ENCODE measurements at regions not wholly inside any gene's neighbourhood (a gene's known extent, or its start where the extent isn't known, plus 50 kb on each side); places are given as distances from the start of the nearest gene placed in this dataset.

DNA sequence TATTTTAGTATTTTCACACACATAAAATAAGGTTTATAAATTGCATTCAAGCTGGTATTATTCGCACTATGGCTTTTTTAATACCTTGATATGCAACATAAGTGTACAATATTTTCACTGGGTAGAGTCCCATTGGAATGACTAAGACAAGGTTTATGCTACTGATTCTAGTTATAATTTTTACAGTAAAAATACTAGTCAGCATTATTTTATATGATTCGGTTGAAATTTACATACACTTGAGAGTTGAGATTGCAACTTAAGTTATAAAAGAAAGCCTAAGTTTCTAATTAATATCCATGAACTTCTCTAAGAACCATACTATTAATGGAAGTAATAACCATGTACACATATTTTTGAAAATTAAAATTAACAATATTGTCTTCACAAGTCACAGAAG, 723.9 kb upstream of the NR2F2 start:
- DNase-seq: no peak
- Histone ChIP-seq H3K9me3 (ENCODE audit: low read depth) (no peaks in the 10 kb centered on the region), H3K27me3 (replicated peaks; ENCODE audit: insufficient read depth) (no peaks in the 10 kb centered on the region), H3F3A (ENCODE audit: insufficient read depth) (peaks cover 9% of the 10 kb centered on the region), H3K9me2 (ENCODE audit: insufficient read depth) (no peaks in the 10 kb centered on the region), H3K79me2 (ENCODE audit: insufficient read depth) (no peaks in the 10 kb centered on the region), H3K36me3 (ENCODE audit: low read depth) (no peaks in the 10 kb centered on the region), H3K4me1 (ENCODE audit: insufficient read depth) (peaks cover 23% of the 10 kb centered on the region), H3K9ac (no peak overlapping the region), H3K4me3 (no peak overlapping the region), H2AFZ (no peak overlapping the region), H3K4me2 (ENCODE audit: unreplicated experiment) (no peak overlapping the region), H3K27ac (no peak overlapping the region), H4K20me1 (ENCODE audit: insufficient read depth) (no peaks in the 10 kb centered on the region)
- TF ChIP-seq EZH2phosphoT487 (IDR thresholded peaks at IDR 0.05; ENCODE audit: insufficient read depth, low read depth): no peak
- no peak for TF ChIP-seq EZH2 (IDR thresholded peaks at IDR 0.05; ENCODE audit: insufficient read depth, poor library complexity, severe bottlenecking)
- WGBS, 2 experiments (ENCODE audit: low coverage in 1 of 2, low lambda C conversion rate in 2 of 2, missing lambda C conversion rate in 2 of 2): 96 to 98% methylated on average over 2 of the region's 2 CpGs
- in situ Hi-C loops (cut with MboI): no loop called here

DNA sequence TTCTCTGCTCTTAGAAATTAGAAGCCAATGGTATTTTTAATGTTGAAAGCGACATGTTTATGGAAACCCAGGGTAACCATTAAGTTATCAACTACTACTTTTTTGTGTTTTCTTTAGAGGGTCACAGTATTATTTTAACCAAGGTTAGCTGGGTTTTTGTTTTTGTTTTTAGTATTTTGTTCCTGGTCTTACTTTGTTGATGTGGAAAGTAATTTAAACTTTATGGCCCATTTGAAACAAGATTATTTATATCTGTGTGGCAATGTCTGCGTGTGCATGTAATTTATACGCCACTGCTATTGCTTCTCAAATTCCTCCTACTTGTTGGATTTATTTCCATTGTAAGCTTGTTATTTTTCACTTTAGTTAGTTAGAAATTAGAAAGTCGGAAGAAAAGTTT, 722.1 kb upstream of the NR2F2 start:
- no peak overlapping the region for H3K27ac ChIP-seq
- peak overlapping the region; percentile 54; the same call in 1 of the 2 replicates for H2AFZ ChIP-seq
- H3K4me3 ChIP-seq: no peak overlapping the region
- no peaks in the 10 kb centered on the region for H3K27me3 ChIP-seq (replicated peaks; ENCODE audit: insufficient read depth)
- peaks cover 9% of the 10 kb centered on the region for H3F3A ChIP-seq (ENCODE audit: insufficient read depth)
- H3K9me2 ChIP-seq (ENCODE audit: insufficient read depth): no peaks in the 10 kb centered on the region
- no peak for DNase-seq
- no peaks in the 10 kb centered on the region for H3K79me2 ChIP-seq (ENCODE audit: insufficient read depth)
- WGBS, 2 experiments (ENCODE audit: low coverage in 1 of 2, low lambda C conversion rate in 2 of 2, missing lambda C conversion rate in 2 of 2): 89 to 95% methylated on average over 4 of the region's 4 CpGs
- no peak overlapping the region for H3K9ac ChIP-seq
- TF ChIP-seq EZH2 (IDR thresholded peaks at IDR 0.05; ENCODE audit: insufficient read depth, poor library complexity, severe bottlenecking) (no peak), EZH2phosphoT487 (IDR thresholded peaks at IDR 0.05; ENCODE audit: insufficient read depth, low read depth) (no peak)
- no peaks in the 10 kb centered on the region for H3K9me3 ChIP-seq (ENCODE audit: low read depth)
- in situ Hi-C loops (cut with MboI): no loop called here
- peaks cover 23% of the 10 kb centered on the region for H3K4me1 ChIP-seq (ENCODE audit: insufficient read depth)
- H4K20me1 ChIP-seq (ENCODE audit: insufficient read depth): no peaks in the 10 kb centered on the region
- H3K4me2 ChIP-seq (ENCODE audit: unreplicated experiment): no peak overlapping the region
- H3K36me3 ChIP-seq (ENCODE audit: low read depth): no peaks in the 10 kb centered on the region

DNA sequence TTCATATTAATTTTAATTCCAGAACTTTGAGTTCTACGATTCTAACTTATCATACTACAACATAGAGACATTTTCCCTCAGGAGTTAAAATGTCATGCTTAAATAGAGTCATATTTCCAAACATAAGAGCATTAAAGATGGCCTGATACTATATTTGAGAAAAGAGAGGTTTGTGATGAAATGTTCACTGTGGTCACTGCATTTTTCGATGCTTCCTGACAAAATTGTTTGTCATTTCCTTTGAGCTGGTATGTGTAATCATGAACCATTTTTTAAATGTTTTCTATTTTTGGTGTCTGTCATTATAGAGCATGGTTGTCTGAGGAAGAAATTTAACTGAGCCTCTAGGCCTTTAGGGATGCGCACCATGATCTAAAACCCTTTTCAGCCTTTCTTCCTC, 721.4 kb upstream of the NR2F2 start:
- WGBS, 2 experiments (ENCODE audit: low coverage in 1 of 2, low lambda C conversion rate in 2 of 2, missing lambda C conversion rate in 2 of 2): 60 to 62% methylated on average over 3 of the region's 3 CpGs
- in situ Hi-C loops (cut with MboI): no loop called here
- no peak overlapping the region for H3K9ac ChIP-seq
- no peaks in the 10 kb centered on the region for H3K36me3 ChIP-seq (ENCODE audit: low read depth)
- H2AFZ ChIP-seq: peak overlapping the region; percentile 54
- H3K27ac ChIP-seq: peak overlapping the region; percentile 17; the same call in 1 of the 2 replicates
- no peak for TF ChIP-seq EZH2phosphoT487 (IDR thresholded peaks at IDR 0.05; ENCODE audit: insufficient read depth, low read depth)
- no peak for TF ChIP-seq EZH2 (IDR thresholded peaks at IDR 0.05; ENCODE audit: insufficient read depth, poor library complexity, severe bottlenecking)
- peak; percentile 44 for DNase-seq
- no peaks in the 10 kb centered on the region for H3K27me3 ChIP-seq (replicated peaks; ENCODE audit: insufficient read depth)
- peak overlapping the region; percentile 30 for H3K4me2 ChIP-seq (ENCODE audit: unreplicated experiment)
- no peaks in the 10 kb centered on the region for H3K9me3 ChIP-seq (ENCODE audit: low read depth)
- no peaks in the 10 kb centered on the region for H3K9me2 ChIP-seq (ENCODE audit: insufficient read depth)
- H4K20me1 ChIP-seq (ENCODE audit: insufficient read depth): no peaks in the 10 kb centered on the region
- H3K4me3 ChIP-seq: no peak overlapping the region
- peaks cover 9% of the 10 kb centered on the region for H3F3A ChIP-seq (ENCODE audit: insufficient read depth)
- H3K4me1 ChIP-seq (ENCODE audit: insufficient read depth): peaks cover 23% of the 10 kb centered on the region
- no peaks in the 10 kb centered on the region for H3K79me2 ChIP-seq (ENCODE audit: insufficient read depth)

DNA sequence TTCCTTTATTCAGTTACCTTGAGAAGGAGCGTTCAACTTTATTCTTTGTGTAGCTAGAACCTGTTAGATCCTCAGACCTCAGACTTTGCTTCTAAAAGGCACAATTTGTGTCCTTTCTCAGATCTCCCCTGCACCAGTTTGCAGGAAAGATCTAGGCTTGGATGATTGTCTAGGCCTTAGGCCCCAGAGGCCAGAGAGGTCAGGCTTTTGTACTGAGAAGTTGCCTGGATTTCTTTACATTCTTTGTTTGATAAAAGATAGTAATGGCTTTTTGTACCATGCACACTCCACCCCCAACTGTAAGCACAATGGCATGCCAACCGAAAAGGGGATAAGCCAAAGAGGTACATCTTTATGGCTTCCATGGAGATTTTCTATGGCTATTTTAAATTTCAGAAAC, 719.6 kb upstream of the NR2F2 start:
- in situ Hi-C loops (cut with MboI): no loop called here
- no peak for DNase-seq
- Histone ChIP-seq H3K79me2 (ENCODE audit: insufficient read depth) (no peaks in the 10 kb centered on the region), H3K9me2 (ENCODE audit: insufficient read depth) (no peaks in the 10 kb centered on the region), H3K27ac (no peak overlapping the region), H3K9ac (no peak overlapping the region), H4K20me1 (ENCODE audit: insufficient read depth) (no peaks in the 10 kb centered on the region), H2AFZ (no peak overlapping the region), H3K27me3 (replicated peaks; ENCODE audit: insufficient read depth) (no peaks in the 10 kb centered on the region), H3K36me3 (ENCODE audit: low read depth) (no peaks in the 10 kb centered on the region), H3K4me1 (ENCODE audit: insufficient read depth) (peaks cover 10% of the 10 kb centered on the region), H3F3A (ENCODE audit: insufficient read depth) (peaks cover 9% of the 10 kb centered on the region), H3K9me3 (ENCODE audit: low read depth) (no peaks in the 10 kb centered on the region), H3K4me2 (ENCODE audit: unreplicated experiment) (no peak overlapping the region), H3K4me3 (no peak overlapping the region)
- WGBS, 2 experiments (ENCODE audit: low coverage in 1 of 2, low lambda C conversion rate in 2 of 2, missing lambda C conversion rate in 2 of 2): 88 to 95% methylated on average over 2 of the region's 2 CpGs
- no peak for TF ChIP-seq EZH2phosphoT487 (IDR thresholded peaks at IDR 0.05; ENCODE audit: insufficient read depth, low read depth)
- TF ChIP-seq EZH2 (IDR thresholded peaks at IDR 0.05; ENCODE audit: insufficient read depth, poor library complexity, severe bottlenecking): no peak

DNA sequence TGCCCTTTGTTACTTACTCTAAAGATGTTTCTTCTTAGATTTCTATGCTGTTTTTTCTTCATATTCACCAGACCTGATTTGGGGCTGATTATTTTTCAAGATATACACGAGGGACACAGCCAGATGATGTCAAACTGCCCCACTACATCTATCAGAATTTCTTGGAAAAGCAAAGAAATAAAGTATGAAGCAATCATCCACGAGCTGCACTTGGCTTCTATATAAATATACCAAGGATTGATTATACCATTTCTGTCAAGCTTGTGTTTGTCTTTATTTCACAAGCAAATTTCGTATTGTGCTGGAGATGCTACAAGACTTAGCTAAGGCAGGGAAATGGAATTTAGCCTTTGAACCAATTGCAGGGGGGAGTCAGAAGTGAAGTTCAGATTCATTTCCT, 715.1 kb upstream of the NR2F2 start:
- in situ Hi-C loops (cut with MboI): no loop called here
- H4K20me1 ChIP-seq (ENCODE audit: insufficient read depth): no peaks in the 10 kb centered on the region
- no peaks in the 10 kb centered on the region for H3K27me3 ChIP-seq (replicated peaks; ENCODE audit: insufficient read depth)
- no peak overlapping the region for H3K4me2 ChIP-seq (ENCODE audit: unreplicated experiment)
- no peak overlapping the region for H3K9ac ChIP-seq
- H3K9me3 ChIP-seq (ENCODE audit: low read depth): no peaks in the 10 kb centered on the region
- TF ChIP-seq EZH2phosphoT487 (IDR thresholded peaks at IDR 0.05; ENCODE audit: insufficient read depth, low read depth) (no peak), EZH2 (IDR thresholded peaks at IDR 0.05; ENCODE audit: insufficient read depth, poor library complexity, severe bottlenecking) (no peak)
- H3K36me3 ChIP-seq (ENCODE audit: low read depth): no peaks in the 10 kb centered on the region
- no peaks in the 10 kb centered on the region for H3K79me2 ChIP-seq (ENCODE audit: insufficient read depth)
- no peak overlapping the region for H3K27ac ChIP-seq
- H3K4me3 ChIP-seq: no peak overlapping the region
- H2AFZ ChIP-seq: 0 out of 2 replicates have a peak overlapping the region, but pooled peaks have one; percentile 34
- H3F3A ChIP-seq (ENCODE audit: insufficient read depth): no peaks in the 10 kb centered on the region
- 39 to 43% methylated on average over 3 of the region's 3 CpGs for WGBS, 2 experiments (ENCODE audit: low coverage in 1 of 2, low lambda C conversion rate in 2 of 2, missing lambda C conversion rate in 2 of 2)
- no peaks in the 10 kb centered on the region for H3K4me1 ChIP-seq (ENCODE audit: insufficient read depth)
- no peaks in the 10 kb centered on the region for H3K9me2 ChIP-seq (ENCODE audit: insufficient read depth)
- DNase-seq: no peak

Data from GM23248 (cell line).